Panc1 (cell line): ENCODE measurements at regions not wholly inside any gene's neighbourhood (a gene's known extent, or its start where the extent isn't known, plus 50 kb on each side); places are given as distances from the start of the nearest gene placed in this dataset.

Experiments used
- ATAC-seq: fragments of 200-7000 bp; cut with Tn5 transposase; 2 replicates; pipeline ENCODE4 v1.9.1; 2020; ENCODE audit warnings: mild to moderate bottlenecking, moderate library complexity
- BruUV-seq: library from RNA; stranded (reverse); fragments of 400-500 nt; replicated peaks from 2 replicates; lab custom pipeline; 2021; lab: Mats Ljungman, UMichigan
- CTCF ChIA-PET: fragments of 300-600 bp; sonication (Branson Sonifier 250); formaldehyde crosslinking; loops from one replicate; lab custom pipeline; 2022; ENCODE audit warnings: antibody characterized with exemption; lab: Charles Lee
- POLR2A ChIA-PET: fragments of 300-600 bp; sonication (Branson Sonifier 250); formaldehyde crosslinking; loops from one replicate; lab custom pipeline; 2022; ENCODE audit warnings: antibody characterized with exemption; lab: Charles Lee
- DNase-seq: peaks from one replicate; pipeline ENCODE4 v3.0.0-alpha.2; 2010; ENCODE audit warnings: low read depth, low spot score
- H3K27ac ChIP-seq: 2 replicates; pipeline ENCODE4 v1.5.1; 2011; ENCODE audit warnings: mild to moderate bottlenecking, low read length, inconsistent platforms
- H3K27me3 ChIP-seq: fragments of 200-500 bp; sonication (Bioruptor generic); 2 replicates; pipeline ENCODE4 v1.6.0; 2014; ENCODE audit warnings: low read length, inconsistent platforms; ENCODE audit not compliant: control insufficient read depth, insufficient read depth
- H3K36me3 ChIP-seq: fragments of 200-500 bp; sonication (Bioruptor generic); 2 replicates; pipeline ENCODE4 v1.5.1; 2014; ENCODE audit warnings: inconsistent platforms, mild to moderate bottlenecking, low read length, moderate library complexity; ENCODE audit not compliant: control insufficient read depth, insufficient read depth
- H3K4me1 ChIP-seq: 2 replicates; pipeline ENCODE4 v1.5.1; 2011; ENCODE audit warnings: inconsistent platforms, mild to moderate bottlenecking, low read length, moderate library complexity; ENCODE audit not compliant: control insufficient read depth, insufficient read depth
- H3K4me3 ChIP-seq, 2 experiments: 2 replicates each; pipeline ENCODE4 v1.5.1; 2011 to 2012; ENCODE audit warnings: low read depth in 2 of 2, low read length in 2 of 2, mild to moderate bottlenecking in 2 of 2, inconsistent platforms in 1 of 2, moderate library complexity in 1 of 2
- H3K9me3 ChIP-seq: fragments of 200-500 bp; sonication (Bioruptor generic); 2 replicates; pipeline ENCODE4 v1.5.1; 2014; ENCODE audit warnings: low read depth, mild to moderate bottlenecking, inconsistent platforms, low read length, moderate library complexity; ENCODE audit not compliant: control insufficient read depth, insufficient read depth
- POLR2AphosphoS5 ChIP-seq: IDR thresholded peaks from 2 replicates; pipeline ENCODE4 v1.6.1; 2012; ENCODE audit warnings: mild to moderate bottlenecking, low read depth, low read length, moderate library complexity
- SIN3A ChIP-seq: IDR thresholded peaks from 2 replicates; pipeline ENCODE4 v1.6.1; 2012; ENCODE audit warnings: low read depth, mild to moderate bottlenecking, low read length, moderate library complexity, borderline replicate concordance; ENCODE audit not compliant: insufficient read depth
- TCF7L2 ChIP-seq: IDR thresholded peaks from 2 replicates; pipeline ENCODE4 v1.6.1; 2011; ENCODE audit warnings: mild to moderate bottlenecking, low read depth, low read length, inconsistent platforms
- in situ Hi-C: cut with HindIII; loops from 2 replicates; pipeline ENCODE4 v1.10.0; 2016; ENCODE audit warnings: low sequenced_read_pairs, low pct_unique_long_range_greater_than_20kb
- intact Hi-C: fragments of 100-400 bp; cut with micrococcal nuclease; formaldehyde crosslinking; loops from one replicate; pipeline ENCODE4 v1.10.0; 2022; ENCODE audit not compliant: unreplicated experiment
- TF ChIP-seq, protein P1 (sequence below): fragments of 450-650 bp; IDR thresholded peaks from 2 replicates; pipeline ENCODE4 v1.5.1; 2017; ENCODE audit warnings: mild to moderate bottlenecking
- TF ChIP-seq, protein P2 (sequence below), 2 experiments: IDR thresholded peaks; 2 replicates each; pipeline ENCODE4 v1.6.1; 2011 to 2012; ENCODE audit warnings: low read depth in 2 of 2, control low read depth in 1 of 2, low read length in 1 of 2, mild to moderate bottlenecking in 1 of 2, moderate library complexity in 1 of 2; ENCODE audit not compliant: insufficient read depth in 1 of 2

DNA sequence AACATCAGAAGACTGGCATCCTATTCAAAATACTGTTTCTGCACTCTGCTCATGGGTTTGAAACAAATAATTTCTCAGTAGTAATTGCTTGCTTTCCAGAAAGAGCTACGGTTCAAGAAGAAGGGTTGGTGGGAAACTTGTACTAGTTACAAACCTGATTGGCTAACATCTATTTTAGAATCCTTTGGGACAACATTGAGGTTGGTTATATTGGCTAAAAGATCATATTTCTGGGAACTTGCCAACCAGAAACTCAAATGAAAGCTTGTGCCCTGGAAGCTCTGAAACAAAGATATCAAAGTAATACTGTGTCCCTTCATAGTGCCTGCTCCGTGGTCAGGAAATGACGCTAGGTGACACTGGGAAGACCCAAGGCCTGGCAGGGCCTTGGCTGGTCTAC lies 141.7 kb downstream of the LACC1 start:
- intact Hi-C loops, result no loop called here
- in situ Hi-C loops, result no loop called here
- H3K4me3 ChIP-seq, result no peak overlapping the region
- DNase-seq (no peak), ATAC-seq (no peak)
- no peak overlapping the region for H3K27ac ChIP-seq
- no peaks in the 10 kb centered on the region for H3K9me3 ChIP-seq
- CTCF ChIA-PET, result no interaction called here
- POLR2A ChIA-PET, result no interaction called here
- no peaks in the 10 kb centered on the region for H3K4me1 ChIP-seq
- BruUV-seq, result no TSS peak
- H3K27me3 ChIP-seq, result no peaks in the 10 kb centered on the region
- TF ChIP-seq SIN3A, result no peak
- TF ChIP-seq, protein P1, sequence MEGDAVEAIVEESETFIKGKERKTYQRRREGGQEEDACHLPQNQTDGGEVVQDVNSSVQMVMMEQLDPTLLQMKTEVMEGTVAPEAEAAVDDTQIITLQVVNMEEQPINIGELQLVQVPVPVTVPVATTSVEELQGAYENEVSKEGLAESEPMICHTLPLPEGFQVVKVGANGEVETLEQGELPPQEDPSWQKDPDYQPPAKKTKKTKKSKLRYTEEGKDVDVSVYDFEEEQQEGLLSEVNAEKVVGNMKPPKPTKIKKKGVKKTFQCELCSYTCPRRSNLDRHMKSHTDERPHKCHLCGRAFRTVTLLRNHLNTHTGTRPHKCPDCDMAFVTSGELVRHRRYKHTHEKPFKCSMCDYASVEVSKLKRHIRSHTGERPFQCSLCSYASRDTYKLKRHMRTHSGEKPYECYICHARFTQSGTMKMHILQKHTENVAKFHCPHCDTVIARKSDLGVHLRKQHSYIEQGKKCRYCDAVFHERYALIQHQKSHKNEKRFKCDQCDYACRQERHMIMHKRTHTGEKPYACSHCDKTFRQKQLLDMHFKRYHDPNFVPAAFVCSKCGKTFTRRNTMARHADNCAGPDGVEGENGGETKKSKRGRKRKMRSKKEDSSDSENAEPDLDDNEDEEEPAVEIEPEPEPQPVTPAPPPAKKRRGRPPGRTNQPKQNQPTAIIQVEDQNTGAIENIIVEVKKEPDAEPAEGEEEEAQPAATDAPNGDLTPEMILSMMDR, result no peak
- TF ChIP-seq, protein P2, sequence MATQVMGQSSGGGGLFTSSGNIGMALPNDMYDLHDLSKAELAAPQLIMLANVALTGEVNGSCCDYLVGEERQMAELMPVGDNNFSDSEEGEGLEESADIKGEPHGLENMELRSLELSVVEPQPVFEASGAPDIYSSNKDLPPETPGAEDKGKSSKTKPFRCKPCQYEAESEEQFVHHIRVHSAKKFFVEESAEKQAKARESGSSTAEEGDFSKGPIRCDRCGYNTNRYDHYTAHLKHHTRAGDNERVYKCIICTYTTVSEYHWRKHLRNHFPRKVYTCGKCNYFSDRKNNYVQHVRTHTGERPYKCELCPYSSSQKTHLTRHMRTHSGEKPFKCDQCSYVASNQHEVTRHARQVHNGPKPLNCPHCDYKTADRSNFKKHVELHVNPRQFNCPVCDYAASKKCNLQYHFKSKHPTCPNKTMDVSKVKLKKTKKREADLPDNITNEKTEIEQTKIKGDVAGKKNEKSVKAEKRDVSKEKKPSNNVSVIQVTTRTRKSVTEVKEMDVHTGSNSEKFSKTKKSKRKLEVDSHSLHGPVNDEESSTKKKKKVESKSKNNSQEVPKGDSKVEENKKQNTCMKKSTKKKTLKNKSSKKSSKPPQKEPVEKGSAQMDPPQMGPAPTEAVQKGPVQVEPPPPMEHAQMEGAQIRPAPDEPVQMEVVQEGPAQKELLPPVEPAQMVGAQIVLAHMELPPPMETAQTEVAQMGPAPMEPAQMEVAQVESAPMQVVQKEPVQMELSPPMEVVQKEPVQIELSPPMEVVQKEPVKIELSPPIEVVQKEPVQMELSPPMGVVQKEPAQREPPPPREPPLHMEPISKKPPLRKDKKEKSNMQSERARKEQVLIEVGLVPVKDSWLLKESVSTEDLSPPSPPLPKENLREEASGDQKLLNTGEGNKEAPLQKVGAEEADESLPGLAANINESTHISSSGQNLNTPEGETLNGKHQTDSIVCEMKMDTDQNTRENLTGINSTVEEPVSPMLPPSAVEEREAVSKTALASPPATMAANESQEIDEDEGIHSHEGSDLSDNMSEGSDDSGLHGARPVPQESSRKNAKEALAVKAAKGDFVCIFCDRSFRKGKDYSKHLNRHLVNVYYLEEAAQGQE (IDR thresholded peaks at IDR 0.05; ENCODE audit: insufficient read depth in 1 of 2, low read depth in 2 of 2, low read length in 1 of 2), result no peak
- TF ChIP-seq POLR2AphosphoS5, result no peak
- no peak for TF ChIP-seq TCF7L2
- no peaks in the 10 kb centered on the region for H3K36me3 ChIP-seq

DNA sequence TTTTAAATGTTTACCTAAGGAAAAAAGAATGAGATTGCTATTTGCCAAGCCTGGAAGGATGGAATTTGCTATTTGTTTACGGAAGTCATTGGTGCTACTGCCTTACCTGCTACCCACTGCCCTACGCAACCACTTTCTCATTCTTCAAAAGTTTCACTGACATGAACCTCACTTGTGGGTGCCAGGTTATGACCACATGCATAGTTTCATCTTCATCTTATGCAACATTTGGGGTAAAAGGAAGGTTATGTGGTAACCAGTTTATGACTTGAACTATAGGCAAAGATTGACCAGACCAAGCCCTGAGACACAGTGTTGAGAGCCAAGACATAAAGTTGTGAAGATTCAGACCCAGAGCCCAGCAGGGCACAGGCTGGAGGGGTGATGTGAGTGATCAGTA lies 142.5 kb downstream of the LACC1 start:
- in situ Hi-C loops, result no loop called here
- BruUV-seq, result no TSS peak
- CTCF ChIA-PET, result no interaction called here
- Histone ChIP-seq H3K4me1 (no peaks in the 10 kb centered on the region), H3K9me3 (no peaks in the 10 kb centered on the region), H3K27ac (no peak overlapping the region), H3K27me3 (no peaks in the 10 kb centered on the region), H3K4me3 (no peak overlapping the region), H3K36me3 (no peaks in the 10 kb centered on the region)
- TF ChIP-seq, protein P2 (IDR thresholded peaks at IDR 0.05; ENCODE audit: insufficient read depth in 1 of 2, low read depth in 2 of 2, low read length in 1 of 2), result no peak
- TF ChIP-seq POLR2AphosphoS5 (no peak), TCF7L2 (no peak), SIN3A (no peak)
- TF ChIP-seq, protein P1, result no peak
- no peak for ATAC-seq
- POLR2A ChIA-PET, result no interaction called here
- intact Hi-C loops, result no loop called here
- DNase-seq, result no peak
